GM21367 (cell line): ENCODE measurements at regions not wholly inside any gene's neighbourhood (a gene's known extent, or its start where the extent isn't known, plus 50 kb on each side); places are given as distances from the start of the nearest gene placed in this dataset.
"Not testable (repeated sequence)": the region's sequence is repeated elsewhere in the genome, so short reads cannot be mapped to it uniquely, and the experiment has no call there.

Experiments used
- ATAC-seq: cut with Tn5 transposase; IDR thresholded peaks from one replicate; pipeline ENCODE4 v1.9.1; 2021; ENCODE audit not compliant: unreplicated experiment

- ATAC-seq, result no peak
Measured at GRCh38 chr10:21150166-21150565, 253.1 kb upstream of the NEBL start.

- ATAC-seq, result no peak
Measured at GRCh38 chr10:21146436-21146789, 249.3 kb upstream of the NEBL start.

GRCh38 chr10:21145751-21146435 is 248.8 kb upstream of the NEBL start:
- no peak for ATAC-seq

GRCh38 chr10:21144047-21144446 is 246.9 kb upstream of the NEBL start:
- ATAC-seq, result no peak

GRCh38 chr10:21141946-21142492 is 244.9 kb upstream of the NEBL start:
- no peak for ATAC-seq

- no peak for ATAC-seq
Measured at GRCh38 chr10:21138769-21139340, 241.7 kb upstream of the NEBL start.

- ATAC-seq, result no peak
Measured at GRCh38 chr10:21135023-21135931, 238.2 kb upstream of the NEBL start.

- ATAC-seq, result no peak
Measured at GRCh38 chr10:21134645-21135022, 237.5 kb upstream of the NEBL start.

GRCh38 chr10:21130683-21131442 is 233.8 kb upstream of the NEBL start:
- no peak for ATAC-seq

- no peak for ATAC-seq
Measured at GRCh38 chr10:21130108-21130507, 233.0 kb upstream of the NEBL start.

GRCh38 chr10:21125471-21126228 is 228.5 kb upstream of the NEBL start:
- no peak for ATAC-seq

GRCh38 chr10:21122907-21123306 is 225.8 kb upstream of the NEBL start:
- no peak for ATAC-seq

- ATAC-seq, result not testable (repeated sequence)
Measured at GRCh38 chr10:21121822-21122221, 224.7 kb upstream of the NEBL start.

- ATAC-seq, result no peak
Measured at GRCh38 chr10:21114683-21115082, 217.6 kb upstream of the NEBL start.

- no peak for ATAC-seq
Measured at GRCh38 chr10:21110358-21110757, 213.2 kb upstream of the NEBL start.

GRCh38 chr10:21106931-21107330 is 209.8 kb upstream of the NEBL start:
- not testable (repeated sequence) for ATAC-seq

- ATAC-seq, result not testable (repeated sequence)
Measured at GRCh38 chr10:21105331-21105730, 208.2 kb upstream of the NEBL start.

GRCh38 chr10:21100871-21101514 is 203.9 kb upstream of the NEBL start:
- no peak for ATAC-seq

GRCh38 chr10:21100190-21100589 is 203.1 kb upstream of the NEBL start:
- no peak for ATAC-seq
